Smooth muscle cell (in vitro differentiated cells): ENCODE measurements at regions not wholly inside any gene's neighbourhood (a gene's known extent, or its start where the extent isn't known, plus 50 kb on each side); places are given as distances from the start of the nearest gene placed in this dataset.

Experiments
- DNase-seq: peaks from one replicate; lab custom pipeline; 2025; ENCODE audit not compliant: unreplicated experiment; lab: John Stamatoyannopoulos, UW
- H2AFZ ChIP-seq: fragments of 200-600 bp; sonication (generic); 2 replicates; pipeline ENCODE4 v1.6.0; 2016; ENCODE audit warnings: antibody characterized with exemption, low read depth, mild to moderate bottlenecking
- H3F3A ChIP-seq: fragments of 200-600 bp; sonication (generic); 2 replicates; pipeline ENCODE4 v1.6.0; 2017; ENCODE audit warnings: antibody characterized with exemption, low read depth
- H3K27ac ChIP-seq: fragments of 200-600 bp; sonication (generic); 2 replicates; pipeline ENCODE4 v1.5.1; 2016; ENCODE audit warnings: low read depth, mild to moderate bottlenecking
- H3K27me3 ChIP-seq: fragments of 200-600 bp; sonication (generic); 2 replicates; pipeline ENCODE4 v1.6.1; 2016; ENCODE audit warnings: low read depth, mild to moderate bottlenecking
- H3K36me3 ChIP-seq: fragments of 200-600 bp; sonication (generic); 2 replicates; pipeline ENCODE4 v1.5.1; 2016; ENCODE audit warnings: low read depth
- H3K4me1 ChIP-seq: fragments of 200-600 bp; sonication (generic); 2 replicates; pipeline ENCODE4 v1.5.1; 2016; ENCODE audit warnings: low read depth
- H3K4me2 ChIP-seq: fragments of 200-600 bp; sonication (generic); 2 replicates; pipeline ENCODE4 v1.6.0; 2016; ENCODE audit warnings: mild to moderate bottlenecking
- H3K4me3 ChIP-seq: fragments of 200-600 bp; sonication (generic); 2 replicates; pipeline ENCODE4 v1.5.1; 2016; ENCODE audit warnings: mild to moderate bottlenecking
- H3K79me2 ChIP-seq: fragments of 200-600 bp; sonication (generic); 2 replicates; pipeline ENCODE4 v1.6.0; 2016; ENCODE audit warnings: low read depth, mild to moderate bottlenecking
- H3K9ac ChIP-seq: fragments of 200-600 bp; sonication (generic); 2 replicates; pipeline ENCODE4 v1.6.0; 2016; ENCODE audit warnings: low read depth
- H3K9me3 ChIP-seq: fragments of 200-600 bp; sonication (generic); replicated peaks from 2 replicates; pipeline ENCODE4 v1.5.1; 2016; ENCODE audit warnings: low read depth
- H4K20me1 ChIP-seq: fragments of 200-600 bp; sonication (generic); 2 replicates; pipeline ENCODE4 v1.6.0; 2016; ENCODE audit warnings: low read depth
- WGBS: methylation state at CpG from one replicate; pipeline ENCODE4 v1.1.7; 2016; ENCODE audit warnings: low lambda C conversion rate; 5-methylcytosine and 5-hydroxymethylcytosine counted together
- TF ChIP-seq, protein P1 (sequence below): fragments of 200-600 bp; sonication (generic); IDR thresholded peaks from 2 replicates; pipeline ENCODE4 v1.5.1; 2017; ENCODE audit warnings: borderline replicate concordance, mild to moderate bottlenecking, antibody characterized with exemption; ENCODE audit not compliant: insufficient read depth, poor library complexity, severe bottlenecking

DNA sequence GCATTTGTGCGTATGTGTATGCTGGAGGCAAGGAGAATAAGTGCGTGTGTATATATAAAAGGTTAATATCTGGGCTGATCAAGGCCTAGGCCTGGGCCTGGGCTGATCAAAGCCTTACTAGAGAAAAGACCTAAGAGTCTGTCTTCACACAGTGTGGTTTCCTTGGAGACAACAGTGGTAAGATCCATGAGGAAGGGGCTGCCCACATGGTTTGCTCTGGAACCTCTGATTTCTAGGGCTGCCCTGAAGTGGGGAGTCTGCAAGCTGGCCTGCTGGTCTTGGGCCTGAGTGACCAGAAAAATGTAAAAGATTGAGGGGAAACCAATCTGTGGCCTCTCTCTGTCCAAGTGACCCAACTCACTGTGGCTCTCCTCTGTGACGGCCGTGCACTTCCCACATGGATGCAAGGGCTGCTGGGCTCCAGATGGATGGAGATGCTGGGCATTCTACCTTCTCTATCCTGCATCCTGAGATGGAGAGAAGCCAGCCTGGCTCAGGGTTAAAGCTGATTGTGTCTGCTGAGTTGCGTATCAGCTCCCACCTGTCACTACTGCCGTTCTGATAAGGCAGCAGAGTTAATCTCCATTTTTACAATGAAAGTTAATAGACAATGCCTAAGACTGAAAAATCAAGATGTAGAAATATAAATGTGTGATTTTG lies 90.3 kb upstream of the NXT1 start:
- Histone ChIP-seq H3K27me3 (no peaks in the 10 kb centered on the region), H3K4me3 (no peak overlapping the region), H3K9ac (no peak overlapping the region), H3K36me3 (no peaks in the 10 kb centered on the region), H3K27ac (no peak overlapping the region), H3K4me1 (peaks cover 10% of the 10 kb centered on the region), H3K79me2 (no peaks in the 10 kb centered on the region), H3K9me3 (no peaks in the 10 kb centered on the region), H3K4me2 (no peak overlapping the region), H2AFZ (no peak overlapping the region), H3F3A (no peaks in the 10 kb centered on the region), H4K20me1 (no peaks in the 10 kb centered on the region)
- TF ChIP-seq, protein P1, sequence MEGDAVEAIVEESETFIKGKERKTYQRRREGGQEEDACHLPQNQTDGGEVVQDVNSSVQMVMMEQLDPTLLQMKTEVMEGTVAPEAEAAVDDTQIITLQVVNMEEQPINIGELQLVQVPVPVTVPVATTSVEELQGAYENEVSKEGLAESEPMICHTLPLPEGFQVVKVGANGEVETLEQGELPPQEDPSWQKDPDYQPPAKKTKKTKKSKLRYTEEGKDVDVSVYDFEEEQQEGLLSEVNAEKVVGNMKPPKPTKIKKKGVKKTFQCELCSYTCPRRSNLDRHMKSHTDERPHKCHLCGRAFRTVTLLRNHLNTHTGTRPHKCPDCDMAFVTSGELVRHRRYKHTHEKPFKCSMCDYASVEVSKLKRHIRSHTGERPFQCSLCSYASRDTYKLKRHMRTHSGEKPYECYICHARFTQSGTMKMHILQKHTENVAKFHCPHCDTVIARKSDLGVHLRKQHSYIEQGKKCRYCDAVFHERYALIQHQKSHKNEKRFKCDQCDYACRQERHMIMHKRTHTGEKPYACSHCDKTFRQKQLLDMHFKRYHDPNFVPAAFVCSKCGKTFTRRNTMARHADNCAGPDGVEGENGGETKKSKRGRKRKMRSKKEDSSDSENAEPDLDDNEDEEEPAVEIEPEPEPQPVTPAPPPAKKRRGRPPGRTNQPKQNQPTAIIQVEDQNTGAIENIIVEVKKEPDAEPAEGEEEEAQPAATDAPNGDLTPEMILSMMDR: no peak
- no peak for DNase-seq
- 94% methylated on average over 6 of the region's 6 CpGs for WGBS

DNA sequence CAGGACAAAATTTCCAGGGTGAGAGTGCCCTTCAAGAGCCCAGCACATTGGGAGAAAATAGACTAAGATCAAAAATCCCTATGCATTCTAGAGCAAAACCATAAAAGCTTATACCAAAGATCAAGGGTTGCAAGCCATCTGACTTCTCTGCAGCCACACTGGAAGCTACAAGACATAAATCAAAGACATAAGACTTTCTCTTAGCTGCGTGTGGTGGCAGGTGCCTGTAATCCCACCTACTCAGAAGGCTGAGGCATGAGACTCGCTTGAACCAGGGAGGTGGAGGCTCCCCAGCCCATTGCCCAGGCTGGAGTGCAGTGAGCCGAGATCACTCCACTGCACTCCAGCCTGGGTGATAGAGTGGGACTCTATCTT lies 91.9 kb upstream of the NXT1 start:
- Histone ChIP-seq H3K27me3 (no peaks in the 10 kb centered on the region), H3K4me1 (peaks cover 10% of the 10 kb centered on the region), H3K4me3 (no peak overlapping the region), H3K27ac (peak overlapping the region; percentile 69), H2AFZ (no peak overlapping the region), H4K20me1 (no peaks in the 10 kb centered on the region), H3K4me2 (no peak overlapping the region), H3K9me3 (no peaks in the 10 kb centered on the region), H3K36me3 (no peaks in the 10 kb centered on the region), H3K79me2 (no peaks in the 10 kb centered on the region), H3F3A (no peaks in the 10 kb centered on the region), H3K9ac (no peak overlapping the region)
- TF ChIP-seq, protein P1: no peak
- no peak for DNase-seq
- 71% methylated on average over 3 of the region's 3 CpGs for WGBS

DNA sequence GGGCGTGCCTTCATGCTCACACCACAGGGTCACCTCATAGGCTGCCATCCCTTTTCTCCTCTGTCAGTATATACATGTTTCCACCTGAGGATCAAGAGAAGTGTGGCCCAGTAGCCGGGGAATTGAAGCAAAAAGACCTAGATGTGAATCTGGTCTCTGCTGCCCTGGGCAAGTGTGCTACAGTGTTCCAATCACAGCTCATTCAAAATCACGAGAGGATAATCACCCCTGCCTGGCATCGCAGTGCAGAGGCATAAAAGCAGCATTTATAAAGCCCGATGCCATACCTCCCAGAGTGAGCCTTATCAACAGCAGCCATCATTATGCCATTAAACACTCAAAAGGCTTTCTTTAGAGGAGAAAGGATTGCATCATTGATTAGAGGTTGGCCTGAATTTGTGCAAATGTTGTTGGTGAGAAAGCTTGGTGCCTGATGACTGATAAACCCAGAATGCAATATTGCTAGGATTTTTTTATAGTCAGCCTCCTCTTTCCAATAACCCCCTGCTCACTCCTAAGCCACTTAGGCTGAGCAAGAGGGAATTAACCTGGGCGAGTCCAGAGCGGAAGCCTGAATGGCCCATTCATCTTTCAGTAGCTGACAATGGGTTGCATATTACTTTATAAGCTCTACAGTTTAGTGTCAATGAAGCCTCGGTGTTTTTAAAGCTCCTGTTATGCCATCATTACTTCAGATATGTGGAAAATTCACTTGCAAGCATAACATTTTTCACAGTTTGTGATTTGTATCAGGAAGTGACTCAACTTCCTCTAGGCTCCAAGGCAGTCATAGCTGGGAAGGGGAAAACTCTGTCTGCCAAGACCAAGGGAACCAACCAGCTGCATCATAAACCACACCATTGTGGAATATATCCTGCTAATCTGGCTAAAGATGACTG lies 92.5 kb upstream of the NXT1 start:
- Histone ChIP-seq H3F3A (no peaks in the 10 kb centered on the region), H3K27ac (peak overlapping the region; percentile 69), H3K9ac (no peak overlapping the region), H3K4me2 (peak overlapping the region; percentile 58), H2AFZ (no peak overlapping the region), H3K27me3 (no peaks in the 10 kb centered on the region), H3K79me2 (no peaks in the 10 kb centered on the region), H3K36me3 (no peaks in the 10 kb centered on the region), H3K4me3 (no peak overlapping the region), H4K20me1 (no peaks in the 10 kb centered on the region), H3K4me1 (peaks cover 10% of the 10 kb centered on the region), H3K9me3 (no peaks in the 10 kb centered on the region)
- TF ChIP-seq, protein P1: no peak
- no peak for DNase-seq
- WGBS: 59% methylated on average over 8 of the region's 8 CpGs
